ENCODE measurements at regions not wholly inside any gene's neighbourhood (a gene's known extent, or its start where the extent isn't known, plus 50 kb on each side); places are given as distances from the start of the nearest gene placed in this dataset.

DNA sequence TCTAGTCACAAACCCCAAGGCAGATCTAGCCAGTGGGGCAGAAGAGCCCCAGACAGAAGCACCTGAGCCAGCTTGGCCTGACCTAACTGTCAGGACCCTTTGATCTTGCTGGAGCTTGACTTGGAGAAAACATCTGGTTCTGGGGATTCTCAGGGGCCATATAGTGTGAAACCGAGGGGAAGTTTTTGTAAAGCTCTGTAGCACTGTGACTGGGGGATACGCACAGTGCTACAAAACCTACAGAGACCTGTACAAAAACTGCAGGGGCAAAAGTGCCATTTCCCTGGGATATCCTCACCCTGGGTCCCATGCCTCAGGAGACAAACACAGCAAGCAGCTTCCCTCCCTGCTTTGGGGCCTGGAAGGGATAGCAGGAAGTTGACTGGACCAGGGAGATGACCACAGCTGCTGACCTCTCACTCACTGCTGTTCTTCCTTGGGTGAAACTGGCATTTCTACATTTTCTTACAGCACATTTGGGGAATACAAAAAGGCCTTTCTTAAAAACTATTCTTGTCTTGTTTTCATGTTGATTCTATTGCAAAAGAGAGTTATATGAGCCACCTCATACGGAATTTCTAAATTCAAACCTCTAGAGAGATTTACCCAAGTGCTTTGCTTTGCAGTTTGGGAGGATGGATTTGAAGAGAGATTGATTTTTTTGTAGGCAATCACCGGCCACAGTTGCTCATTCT lies 140.0 kb downstream of the DAD1 start:
- DNase-seq, result no peak

DNA sequence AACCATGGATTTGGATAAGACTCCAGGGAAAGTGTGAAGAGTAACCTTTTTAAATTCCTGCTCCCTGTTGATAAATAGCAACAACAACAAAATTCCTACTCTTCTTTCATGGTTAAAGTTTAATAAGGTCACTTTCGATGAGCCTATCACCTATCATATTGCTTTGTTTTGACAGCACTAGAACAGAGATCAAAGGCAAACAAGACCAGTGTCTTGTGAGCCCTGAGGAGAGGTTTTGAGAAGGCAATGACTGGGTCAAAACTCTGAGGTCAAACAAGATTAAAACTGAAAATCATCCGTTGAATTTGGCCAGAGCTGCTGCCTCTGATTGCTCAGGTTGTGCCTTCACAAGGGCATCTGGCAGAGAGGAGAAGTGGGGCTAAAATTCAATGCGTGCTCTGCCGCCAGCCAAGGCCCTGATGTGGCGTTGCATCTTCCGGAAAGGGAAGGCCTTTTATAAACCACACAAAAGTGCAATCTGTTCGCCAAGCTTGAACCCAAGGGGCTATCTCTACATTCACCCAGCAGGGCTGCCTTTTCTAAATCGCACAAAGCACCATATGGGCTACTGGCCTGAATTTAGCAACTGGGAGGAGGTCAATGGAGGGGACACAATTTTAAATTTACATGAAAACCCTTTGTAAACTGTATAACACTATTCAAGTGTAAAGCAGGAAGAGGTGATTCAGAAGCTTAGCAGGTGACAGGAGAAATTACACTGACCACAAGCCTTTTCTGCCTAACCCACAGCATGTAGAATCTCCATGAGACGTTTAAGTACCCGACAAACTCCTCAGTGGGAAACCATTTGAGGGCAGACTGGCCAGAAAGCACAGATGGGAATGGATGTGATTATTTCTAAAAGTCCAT lies 140.8 kb downstream of the DAD1 start:
- DNase-seq, result no peak

GRCh38 chr14:22438742-22439141 lies 150.3 kb downstream of the DAD1 start:
- DNase-seq, result no peak

DNA sequence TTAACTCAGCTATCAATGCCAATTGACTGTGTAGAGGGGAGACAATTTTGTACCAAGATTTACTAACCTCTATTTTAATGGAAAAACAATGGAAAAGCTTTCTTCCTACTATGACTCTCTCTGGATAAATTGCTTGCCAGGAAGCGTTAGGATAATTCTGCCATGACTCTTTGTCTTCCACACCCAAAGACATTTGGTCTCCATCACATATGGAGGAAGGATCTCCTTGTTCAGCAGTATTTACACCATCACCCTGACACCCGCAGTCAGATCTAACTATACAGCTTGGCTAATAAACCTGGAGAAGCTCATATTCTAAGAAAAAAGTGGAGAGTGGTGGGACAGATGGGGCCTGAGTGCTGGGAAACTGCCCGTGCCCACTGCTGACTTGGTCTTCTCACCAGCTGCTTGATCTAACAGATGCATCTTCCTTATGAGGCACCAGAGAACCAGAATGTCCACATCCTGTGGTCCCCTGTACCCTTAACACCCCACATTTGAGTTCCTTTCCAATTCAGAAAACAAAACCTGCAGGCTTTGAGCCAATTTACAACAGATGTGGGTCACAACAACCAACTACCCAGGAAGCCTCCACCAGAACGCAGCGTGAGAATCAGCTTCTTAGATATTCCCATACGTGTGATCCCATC lies 154.0 kb downstream of the DAD1 start:
- no peak for DNase-seq

DNA sequence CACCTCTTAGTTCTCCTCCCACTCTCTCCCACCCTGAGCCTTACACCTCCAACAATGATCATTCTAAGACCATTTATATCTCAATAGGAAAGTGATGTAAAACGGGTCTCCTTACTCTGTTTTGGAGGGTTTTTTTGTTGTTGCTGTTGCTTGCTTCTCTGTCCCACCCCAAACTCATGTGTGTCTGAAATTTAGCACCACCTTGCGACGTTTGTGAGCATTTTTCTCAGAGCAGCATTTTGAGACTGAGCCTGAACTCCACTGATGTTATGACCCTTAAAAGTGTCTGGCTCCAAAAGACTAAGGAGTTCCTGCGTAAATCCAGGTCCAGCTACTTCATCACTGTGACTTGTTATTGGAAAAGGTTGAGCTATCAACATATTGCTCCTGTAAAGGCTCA lies 155.0 kb downstream of the DAD1 start:
- DNase-seq, result no peak

DNA sequence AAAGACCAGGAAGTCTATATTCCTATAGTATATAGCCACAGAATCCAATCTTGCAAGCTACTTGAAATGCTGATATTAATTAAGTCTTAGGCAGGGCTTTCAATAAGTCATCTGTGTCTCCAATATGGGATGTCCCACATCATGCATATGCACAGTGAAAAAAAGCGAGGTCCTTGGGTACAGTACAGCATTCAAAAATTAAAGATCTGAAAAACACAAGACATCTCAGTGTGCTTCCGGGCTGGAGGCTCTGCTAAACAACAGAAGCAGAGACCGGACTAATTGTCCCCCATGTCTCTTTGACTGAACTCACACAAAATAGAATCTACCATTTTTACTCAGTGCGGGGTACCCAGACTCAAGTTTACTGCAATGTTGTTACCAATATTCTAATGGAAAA lies 156.0 kb downstream of the DAD1 start:
- DNase-seq, result no peak

DNA sequence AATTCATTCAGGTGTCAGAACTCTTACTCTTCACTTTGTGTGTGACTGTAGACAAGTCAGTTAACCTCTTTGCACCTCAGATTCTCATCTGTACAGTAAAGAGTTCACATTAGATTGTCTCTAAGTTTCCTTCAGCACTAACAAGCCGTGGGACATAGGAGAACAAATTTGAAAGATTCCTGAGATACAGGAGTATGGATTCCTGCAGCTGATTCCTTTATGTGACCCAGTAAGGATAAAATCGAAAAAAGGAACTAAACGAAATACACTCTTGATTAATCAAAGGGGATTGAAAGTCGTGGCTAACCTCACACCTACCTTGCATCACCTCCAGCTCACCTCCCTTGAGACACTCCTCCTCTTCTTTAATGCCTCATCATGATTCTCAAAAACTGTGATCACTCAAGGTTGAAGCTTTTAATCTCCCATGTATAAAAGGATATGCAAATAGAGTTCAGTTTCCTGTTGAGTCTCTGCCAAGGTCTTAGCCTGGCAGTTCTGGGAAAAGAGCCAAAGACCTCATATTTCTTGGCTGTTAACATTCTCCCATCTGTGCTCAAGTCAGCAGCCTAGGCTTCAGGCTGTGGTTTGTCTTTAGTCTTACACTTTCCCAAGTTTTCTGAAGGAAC lies 156.6 kb downstream of the DAD1 start:
- no peak for DNase-seq

DNA sequence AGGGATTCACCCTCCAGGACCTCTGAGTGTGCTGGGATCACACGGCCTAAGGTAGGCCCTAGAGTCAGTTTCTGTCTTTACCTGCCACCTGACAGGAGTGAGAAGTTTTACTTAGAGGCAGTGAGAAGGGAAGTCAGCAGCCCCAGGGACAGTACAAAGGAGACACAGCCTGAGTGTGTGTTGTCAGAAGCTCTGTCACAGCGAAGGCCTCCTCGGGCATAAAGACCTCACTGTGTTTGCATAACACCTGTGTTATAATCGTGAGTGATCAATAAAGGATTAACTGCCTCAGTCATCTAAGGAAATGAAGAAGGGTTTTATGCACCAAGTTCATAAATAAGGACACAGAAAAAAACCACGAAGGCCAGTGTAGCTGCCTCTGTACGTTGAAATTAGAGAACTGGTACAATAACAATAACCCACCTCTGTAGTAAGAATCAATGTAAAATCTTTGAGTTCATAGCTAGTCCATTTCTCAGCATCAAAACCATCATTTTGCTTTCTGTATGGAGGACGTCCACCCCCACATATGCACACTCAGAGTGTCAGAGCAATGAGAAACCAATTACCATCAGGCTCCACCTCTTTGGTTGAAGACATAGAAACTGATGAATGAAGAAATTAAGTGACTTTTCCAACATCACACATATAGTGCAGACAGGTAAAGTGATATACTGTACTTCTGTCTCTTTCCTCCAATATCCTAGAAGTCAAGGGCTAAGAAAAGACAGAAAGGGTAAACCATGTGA lies 159.3 kb downstream of the DAD1 start:
- no peak for DNase-seq

GRCh38 chr14:22428700-22429291 lies 160.2 kb downstream of the DAD1 start:
- peak; percentile 17 for DNase-seq

- DNase-seq, result no peak
These were observed 161.2 kb downstream of the DAD1 start for GRCh38 chr14:22427771-22428231.

DNA sequence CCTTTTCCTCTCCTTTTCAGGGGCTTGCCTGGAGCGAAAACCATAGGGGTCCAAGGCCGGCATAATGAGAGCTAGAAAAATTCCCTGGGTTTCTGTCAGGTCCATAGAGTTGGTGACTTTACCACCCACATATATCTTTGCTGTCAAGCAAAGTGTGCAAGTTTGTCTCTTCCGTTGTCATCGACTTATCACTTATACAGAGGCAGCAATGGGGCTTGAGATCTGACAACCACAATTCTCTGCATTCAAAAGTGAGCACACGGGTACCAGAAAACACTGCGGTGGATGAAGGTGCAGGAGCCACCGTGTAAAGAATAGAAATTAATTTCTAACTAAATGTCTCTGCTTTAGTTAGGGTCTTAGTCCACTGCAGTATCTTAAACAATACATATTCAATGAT lies 162.3 kb downstream of the DAD1 start:
- DNase-seq, result no peak

GRCh38 chr14:22423958-22424357 lies 165.1 kb downstream of the DAD1 start:
- no peak for DNase-seq

GRCh38 chr14:22422238-22422637 lies 166.8 kb downstream of the DAD1 start:
- DNase-seq, result no peak

DNA sequence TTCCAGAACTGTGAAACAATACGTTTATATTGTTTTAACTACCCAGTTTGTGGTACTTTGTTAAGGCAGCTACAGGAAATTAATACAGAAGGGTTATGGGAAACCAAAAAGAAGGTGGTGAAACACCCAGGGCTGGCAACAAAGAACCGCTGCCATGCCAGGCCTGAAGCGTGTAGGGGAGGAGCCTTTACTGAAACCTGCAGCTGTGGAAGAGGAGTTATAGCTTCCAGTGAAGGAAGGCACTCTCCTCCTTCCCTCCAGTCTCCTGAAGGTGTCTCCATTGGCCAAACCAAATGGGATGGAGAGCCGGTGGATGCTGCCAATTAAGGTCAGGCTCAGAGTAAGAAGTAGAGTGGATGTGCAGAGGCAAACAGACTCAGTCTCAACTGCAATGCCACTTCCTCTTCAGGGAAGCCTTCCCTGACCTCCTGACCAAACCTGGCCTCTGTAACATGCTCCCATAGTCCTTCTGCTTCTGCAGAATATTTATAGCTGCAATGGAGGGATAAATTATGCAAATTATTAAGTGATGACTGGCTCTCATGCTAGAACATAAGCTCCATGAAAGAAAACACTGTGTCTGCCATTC lies 168.3 kb downstream of the DAD1 start:
- no peak for DNase-seq

DNA sequence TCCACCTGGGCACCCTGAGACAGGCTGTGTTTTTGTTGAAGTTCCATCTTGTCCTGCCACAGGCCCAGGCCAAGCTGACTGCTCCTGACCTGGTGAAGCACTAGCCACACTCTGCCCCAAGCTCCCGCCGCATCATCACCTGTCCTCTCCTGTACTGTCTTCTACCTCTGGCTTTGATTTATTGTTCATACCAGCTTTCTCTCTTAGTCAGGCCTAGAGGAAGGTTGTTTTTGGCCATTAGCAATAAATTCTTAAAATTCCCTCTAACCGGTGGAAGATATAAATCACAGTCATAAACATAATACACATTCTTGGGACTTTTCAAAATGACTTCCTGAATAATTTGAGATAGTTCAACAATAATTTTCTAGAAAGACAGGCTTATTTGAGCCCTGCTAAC lies 169.4 kb downstream of the DAD1 start:
- DNase-seq, result no peak

DNA sequence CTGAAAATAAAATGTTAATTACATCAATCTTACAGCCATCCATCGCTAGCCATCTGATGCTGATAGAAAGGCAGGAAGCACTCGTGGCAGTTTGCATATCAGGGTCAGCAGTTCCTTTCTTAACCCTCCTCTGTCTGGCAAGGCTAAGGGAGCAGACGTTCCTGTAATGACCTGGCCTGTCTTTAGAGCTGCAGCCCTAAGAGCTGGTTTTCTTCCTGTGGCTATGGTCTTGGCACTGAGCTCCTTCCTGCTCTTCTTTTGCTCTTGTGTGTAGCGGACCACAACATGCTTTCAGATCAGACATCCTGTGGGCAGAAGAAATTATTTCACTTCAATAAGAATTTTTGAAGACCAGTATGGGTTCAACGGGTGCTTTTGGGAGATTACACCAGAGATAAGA lies 170.4 kb downstream of the DAD1 start:
- DNase-seq, result no peak

- DNase-seq, result no peak
These were observed 171.1 kb downstream of the DAD1 start for GRCh38 chr14:22417914-22418313.

GRCh38 chr14:22416193-22416592 lies 172.8 kb downstream of the DAD1 start:
- no peak for DNase-seq

- no peak for DNase-seq
These were observed 173.4 kb downstream of the DAD1 start for GRCh38 chr14:22415605-22415959.

DNA sequence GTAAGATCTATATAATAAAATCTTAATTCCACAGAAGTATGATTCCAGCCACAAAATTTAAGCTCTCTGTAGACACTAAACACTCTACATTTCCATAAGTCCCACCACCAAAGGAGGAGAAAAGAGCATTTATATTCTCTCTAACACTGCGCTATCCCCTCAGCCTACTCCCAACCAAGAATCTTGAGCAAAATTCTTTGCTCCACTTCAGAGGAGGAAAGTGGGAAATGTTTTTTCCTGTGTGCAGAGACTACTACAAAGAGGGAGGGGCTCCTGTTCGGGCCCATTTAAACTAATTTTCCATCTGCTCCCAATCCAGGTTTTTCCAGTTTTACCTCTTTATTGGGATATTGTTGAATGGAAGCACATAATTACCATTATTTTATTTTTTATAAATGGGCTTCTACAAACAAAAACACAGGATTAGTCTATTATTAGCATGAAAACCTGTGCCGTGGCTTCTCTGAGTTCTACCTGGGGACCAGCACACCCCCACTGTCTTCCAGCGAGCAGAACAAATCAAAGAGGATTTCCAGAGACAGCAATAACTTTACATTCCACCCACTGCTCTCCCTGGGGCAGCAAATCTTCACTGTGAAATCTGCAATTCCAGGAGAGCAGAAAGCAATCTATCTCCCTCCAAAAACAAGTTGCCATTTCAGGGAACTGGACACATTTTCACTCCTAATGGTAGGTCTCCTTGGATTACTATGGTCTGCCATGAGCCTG lies 174.0 kb downstream of the DAD1 start:
- no peak for DNase-seq

GRCh38 chr14:22412926-22413411 lies 176.1 kb downstream of the DAD1 start:
- no peak for DNase-seq
